8988T (cell line): ENCODE measurements at regions not wholly inside any gene's neighbourhood (a gene's known extent, or its start where the extent isn't known, plus 50 kb on each side); places are given as distances from the start of the nearest gene placed in this dataset.
"Not testable (repeated sequence)": the region's sequence is repeated elsewhere in the genome, so short reads cannot be mapped to it uniquely, and the experiment has no call there.

Experiments
- DNase-seq: peaks from one replicate; pipeline ENCODE4 v3.0.0; 2011

DNA sequence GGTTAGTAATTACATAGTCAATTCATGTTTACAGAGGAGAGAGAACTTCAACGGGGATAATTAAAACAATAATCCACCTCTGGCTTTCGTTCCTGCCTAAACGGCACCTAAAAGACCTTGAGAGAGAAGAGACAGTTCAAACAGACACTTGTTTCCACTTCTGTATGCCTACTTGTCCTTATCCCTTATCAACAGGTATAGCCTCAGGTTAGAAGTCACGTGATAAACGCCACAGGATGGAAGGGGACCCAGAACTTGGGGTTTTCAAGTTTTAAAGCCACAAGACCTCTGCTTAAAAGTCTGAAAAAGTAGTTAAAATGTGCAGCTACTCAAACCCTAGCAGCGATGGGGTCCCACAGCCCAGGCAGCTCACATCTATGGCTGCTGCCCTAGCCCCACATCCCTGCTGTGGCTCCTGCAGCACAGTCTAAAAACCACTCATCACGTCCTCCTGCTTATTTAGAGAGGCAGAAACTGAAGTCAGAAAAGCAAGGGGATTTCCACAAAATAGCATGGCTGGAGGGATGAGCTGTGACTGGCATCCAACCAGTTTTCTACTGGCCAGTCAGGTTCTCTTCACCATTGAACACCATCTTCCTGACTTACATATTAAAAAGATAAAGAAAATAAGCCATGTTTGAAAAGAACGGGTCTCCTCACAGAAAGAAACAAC is 51.2 kb upstream of the SEC16B start:
- DNase-seq: no peak

DNA sequence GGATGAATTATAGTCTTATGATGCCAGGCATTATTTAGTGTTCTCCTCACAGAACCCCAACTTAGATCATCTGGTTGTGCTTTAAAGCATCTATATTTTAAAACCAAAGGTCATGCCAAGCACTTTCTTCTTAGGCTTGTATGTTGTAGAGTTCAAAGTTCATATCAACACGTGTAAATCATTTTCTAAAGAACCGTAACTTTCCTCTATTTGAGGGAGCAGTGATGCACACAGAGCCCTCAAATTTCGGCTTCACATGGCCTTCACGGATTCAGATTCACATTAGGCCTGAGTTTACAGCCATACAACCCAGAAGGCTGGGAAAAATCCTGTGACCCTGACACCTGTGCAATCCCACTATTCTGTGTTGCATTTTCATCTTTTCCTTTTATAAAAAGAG is 52.1 kb upstream of the SEC16B start:
- no peak for DNase-seq

DNA sequence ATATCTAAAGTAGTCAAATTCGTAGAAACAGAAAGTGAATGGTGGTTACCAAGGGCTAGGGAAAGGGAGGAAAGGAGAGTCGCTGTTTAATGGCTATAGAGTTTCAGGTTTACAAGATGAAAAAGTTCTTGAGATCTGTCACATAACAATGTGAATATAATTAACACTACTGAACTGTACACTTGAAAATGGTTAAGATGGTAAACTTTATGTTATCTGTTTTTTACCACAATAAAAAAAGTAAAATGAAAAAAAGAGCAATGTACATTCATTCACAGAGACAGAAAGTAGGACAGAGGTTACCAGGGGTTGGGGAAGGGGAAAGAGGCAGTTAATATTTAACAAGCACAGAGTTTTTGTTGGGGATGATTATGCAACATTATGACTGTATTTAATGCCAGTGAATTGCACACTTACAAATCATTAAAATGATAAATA is 53.3 kb upstream of the SEC16B start:
- DNase-seq: no peak

DNA sequence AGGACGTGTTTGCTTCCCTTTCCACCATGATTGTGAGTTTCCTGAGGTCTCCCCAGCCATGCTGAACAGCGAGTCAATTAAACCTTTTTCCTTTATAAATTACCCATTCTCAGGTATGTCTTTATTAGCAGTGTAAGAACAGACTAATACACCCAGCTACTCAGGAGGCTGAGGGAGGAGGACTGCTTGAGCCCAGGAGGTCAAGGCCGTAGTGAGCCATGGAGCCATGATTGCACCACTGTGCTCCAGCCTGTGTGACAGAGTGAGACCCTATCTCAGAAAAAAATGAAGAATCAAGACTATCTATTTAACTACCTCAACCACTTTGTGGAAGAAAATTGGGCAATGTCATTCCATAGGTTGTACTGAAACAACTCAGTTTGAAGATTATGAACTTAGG is 54.6 kb upstream of the SEC16B start:
- no peak for DNase-seq

GRCh38 chr1:178025613-178026356 is 55.9 kb upstream of the SEC16B start:
- DNase-seq: no peak

DNA sequence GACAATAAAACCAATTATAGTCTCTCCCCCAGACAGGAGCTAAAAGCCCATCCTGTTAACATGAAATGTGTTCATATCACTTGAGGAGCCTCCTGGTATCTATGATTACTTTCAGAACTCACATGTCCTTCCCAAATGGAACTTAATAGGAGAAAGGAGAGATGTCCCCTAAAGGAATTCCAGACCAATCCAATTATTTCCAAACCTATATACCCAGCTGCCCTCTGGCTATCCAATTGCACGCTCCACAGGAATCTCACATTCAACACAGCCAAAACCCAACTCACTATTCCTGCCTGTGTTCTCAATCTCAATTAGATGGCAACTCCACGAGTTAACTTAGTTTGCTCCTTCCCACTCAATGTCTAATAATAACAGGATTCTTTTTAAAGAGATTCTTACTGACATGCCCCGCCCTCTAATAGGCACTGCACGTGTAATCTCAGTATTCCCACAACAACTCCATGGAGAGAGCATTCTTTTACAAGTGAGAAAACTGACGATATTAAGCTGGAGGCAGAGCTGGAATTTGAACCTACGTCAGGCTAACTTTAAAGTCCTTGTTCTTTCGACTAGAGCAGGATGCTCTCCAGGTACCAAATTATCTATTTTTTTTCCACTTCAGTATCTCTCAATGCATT is 59.1 kb upstream of the SEC16B start:
- DNase-seq: no peak

DNA sequence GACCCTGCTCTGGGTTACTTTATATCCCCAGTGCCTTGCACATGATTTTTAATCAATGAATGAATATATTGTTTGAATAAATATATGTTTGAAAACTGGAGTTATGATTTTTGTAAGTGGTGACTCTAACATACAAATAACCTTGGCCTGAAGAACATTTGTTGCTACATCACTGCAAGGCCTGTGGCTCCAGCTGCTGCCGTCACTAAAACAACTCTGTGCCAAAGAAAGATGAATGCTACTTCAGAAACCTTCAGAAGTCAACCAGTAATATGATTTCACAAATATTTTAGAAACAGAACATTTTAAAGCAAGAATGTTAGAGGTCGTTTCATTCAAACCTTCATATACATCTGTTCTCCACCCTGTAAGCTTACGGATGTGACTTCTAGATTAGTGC is 60.6 kb upstream of the SEC16B start:
- DNase-seq: no peak

DNA sequence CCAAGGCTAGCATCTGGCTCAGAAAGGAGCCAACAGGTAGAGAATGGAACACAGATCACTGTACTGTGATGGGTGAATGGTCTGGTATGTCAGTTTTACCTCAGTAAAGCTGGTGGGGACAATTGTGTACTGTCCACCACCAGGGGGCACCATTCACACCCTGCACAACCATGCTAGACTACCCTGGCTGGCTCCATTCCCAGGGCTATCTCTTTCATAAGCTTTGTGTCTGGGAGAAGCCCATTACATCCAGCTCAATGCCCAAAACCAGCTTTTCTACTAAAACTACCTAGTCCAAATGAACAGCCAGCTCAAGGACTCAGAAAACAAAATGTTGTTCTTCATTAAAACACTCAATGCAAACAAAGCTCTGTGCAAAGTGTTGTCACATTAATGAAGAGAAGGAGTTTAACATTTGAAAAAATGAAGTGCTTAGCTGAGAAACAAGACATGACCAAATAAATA is 62.0 kb upstream of the RASAL2 start:
- DNase-seq: peak; percentile 57

- DNase-seq: no peak
Measured at GRCh38 chr1:178033019-178033418, 60.9 kb upstream of the RASAL2 start.

DNA sequence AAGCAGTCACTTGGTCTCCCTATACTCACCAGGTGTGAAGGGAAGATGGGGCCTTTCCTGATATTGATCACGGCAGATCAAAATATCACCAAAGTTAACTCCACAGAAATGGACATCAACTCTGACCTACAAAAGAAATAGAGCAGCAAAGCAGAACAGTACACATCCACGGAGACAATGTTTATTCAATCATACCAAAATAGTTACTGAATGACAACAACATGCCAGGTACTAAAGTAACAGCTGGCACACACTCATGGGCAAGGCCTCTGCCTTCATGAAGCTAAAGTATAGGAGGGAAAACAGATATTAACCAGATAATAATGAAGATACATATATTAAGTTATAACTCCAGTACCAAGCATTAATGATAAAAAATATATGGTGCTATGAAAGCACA is 59.2 kb upstream of the RASAL2 start:
- DNase-seq: no peak

DNA sequence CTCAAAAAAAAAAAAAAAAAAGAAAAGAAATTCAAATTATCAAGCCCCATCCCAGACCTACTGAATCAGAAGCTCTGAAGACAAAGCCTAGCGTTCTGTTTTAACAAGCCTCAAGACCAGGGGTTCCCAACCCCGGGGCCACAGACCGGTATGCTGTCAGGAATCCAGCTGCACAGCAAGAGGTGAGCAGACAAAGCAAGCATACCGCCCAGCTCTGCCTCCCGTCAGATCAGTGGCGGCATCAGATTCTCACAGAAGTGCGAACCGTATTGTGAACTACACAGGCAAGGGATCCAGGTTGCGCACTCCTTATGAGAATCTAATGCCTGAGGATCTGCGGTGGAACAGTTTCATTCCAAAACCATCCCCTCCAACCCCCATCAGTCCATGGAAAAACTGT is 57.8 kb upstream of the RASAL2 start:
- no peak for DNase-seq

GRCh38 chr1:178037510-178038253 is 56.2 kb upstream of the RASAL2 start:
- DNase-seq: peak; percentile 93

GRCh38 chr1:178038372-178038771 is 55.5 kb upstream of the RASAL2 start:
- no peak for DNase-seq

- no peak for DNase-seq
Measured at GRCh38 chr1:178039891-178040290, 54.0 kb upstream of the RASAL2 start.

GRCh38 chr1:178043940-178044339 is 50.0 kb upstream of the RASAL2 start:
- not testable (repeated sequence) for DNase-seq
